ENCODE measurements at regions not wholly inside any gene's neighbourhood (a gene's known extent, or its start where the extent isn't known, plus 50 kb on each side); places are given as distances from the start of the nearest gene placed in this dataset.

DNA sequence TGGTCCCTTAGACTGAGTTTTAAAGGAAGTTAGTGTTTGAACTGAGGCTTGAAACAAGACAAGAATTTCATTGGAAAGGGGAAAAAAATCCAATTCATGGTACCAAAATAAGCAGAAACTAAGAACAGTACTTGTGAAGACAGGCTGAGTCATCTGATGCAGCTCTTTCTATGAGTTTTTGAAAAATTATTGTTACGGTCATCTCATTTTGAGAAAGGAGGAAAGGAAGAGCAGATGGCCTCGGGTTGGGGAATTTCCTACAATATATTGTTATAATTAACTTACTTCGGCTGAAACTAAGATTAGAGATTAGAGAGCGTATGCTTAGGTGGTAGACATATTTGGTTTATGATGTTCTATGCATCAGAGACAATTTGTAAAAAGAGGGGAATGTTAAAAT lies 2164.8 kb upstream of the AGA start:
- Histone ChIP-seq H3K4me3 (ENCODE audit: low read depth, low read length) (no peak overlapping the region), H3K27me3 (ENCODE audit: control insufficient read depth, insufficient read depth, low read length) (no peaks in the 10 kb centered on the region), H3K27ac (ENCODE audit: insufficient read depth, low read length, poor library complexity, severe bottlenecking) (no peak overlapping the region), H3K9me3 (ENCODE audit: control insufficient read depth in 2 of 2, low read length in 2 of 2) (no peaks in the 10 kb centered on the region), H3K4me1 (ENCODE audit: control insufficient read depth, insufficient read depth, low read length, poor library complexity, severe bottlenecking) (no peaks in the 10 kb centered on the region), H3K36me3 (ENCODE audit: control insufficient read depth, insufficient read depth, low read length) (no peaks in the 10 kb centered on the region)
- Mint-ChIP-seq H3K36me3 (no peaks in the 10 kb centered on the region), H3K9me3 (peaks cover 0 to 16% (median 5%) of the 10 kb centered on the region in 7 donors), H3K27ac (no peak overlapping the region), H3K4me3 (no peak overlapping the region), H3K27me3 (no peaks in the 10 kb centered on the region), H3K4me1 (no peaks in the 10 kb centered on the region)
- no peak for DNase-seq
- no peak for ATAC-seq (ENCODE audit: low read depth in 2 of 2)

DNA sequence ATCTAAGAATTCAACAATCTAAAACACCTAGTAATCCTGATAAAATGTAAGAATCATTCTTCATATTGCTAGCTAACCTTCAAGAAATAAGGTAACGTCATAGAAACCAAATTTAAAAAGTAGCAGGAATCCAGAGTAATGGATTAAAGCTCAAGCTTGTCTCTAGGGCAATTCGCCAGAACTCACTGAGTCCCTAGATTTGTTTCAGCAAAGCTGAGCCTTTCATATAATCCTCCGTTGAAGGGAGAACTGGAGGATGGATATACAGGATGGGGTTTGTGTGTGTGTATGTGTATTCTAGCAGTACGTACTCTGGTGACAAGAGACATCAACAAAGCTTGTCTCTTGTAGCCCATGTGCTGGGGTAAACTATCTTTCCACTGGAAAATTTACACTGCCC lies 2173.5 kb upstream of the AGA start:
- no peaks in the 10 kb centered on the region for H3K36me3 ChIP-seq (ENCODE audit: control insufficient read depth, insufficient read depth, low read length)
- no peak for ATAC-seq (ENCODE audit: low read depth in 2 of 2)
- no peaks in the 10 kb centered on the region for H3K36me3 Mint-ChIP-seq
- H3K4me3 ChIP-seq (ENCODE audit: low read depth, low read length): no peak overlapping the region
- H3K4me1 ChIP-seq (ENCODE audit: control insufficient read depth, insufficient read depth, low read length, poor library complexity, severe bottlenecking): no peaks in the 10 kb centered on the region
- peaks cover 0 to 18% (median 4%) of the 10 kb centered on the region in 7 donors for H3K9me3 Mint-ChIP-seq
- H3K4me3 Mint-ChIP-seq: no peak overlapping the region
- no peaks in the 10 kb centered on the region for H3K4me1 Mint-ChIP-seq
- no peak overlapping the region for H3K27ac Mint-ChIP-seq
- H3K9me3 ChIP-seq (ENCODE audit: control insufficient read depth in 2 of 2, low read length in 2 of 2): no peaks in the 10 kb centered on the region
- no peak overlapping the region for H3K27ac ChIP-seq (ENCODE audit: insufficient read depth, low read length, poor library complexity, severe bottlenecking)
- no peaks in the 10 kb centered on the region for H3K27me3 ChIP-seq (ENCODE audit: control insufficient read depth, insufficient read depth, low read length)
- DNase-seq: no peak
- H3K27me3 Mint-ChIP-seq: no peaks in the 10 kb centered on the region

GRCh38 chr4:179618966-179619365 lies 2176.7 kb upstream of the AGA start:
- Histone ChIP-seq H3K27me3 (ENCODE audit: control insufficient read depth, insufficient read depth, low read length) (no peaks in the 10 kb centered on the region), H3K27ac (ENCODE audit: insufficient read depth, low read length, poor library complexity, severe bottlenecking) (no peak overlapping the region), H3K36me3 (ENCODE audit: control insufficient read depth, insufficient read depth, low read length) (no peaks in the 10 kb centered on the region), H3K4me3 (ENCODE audit: low read depth, low read length) (no peak overlapping the region), H3K9me3 (ENCODE audit: control insufficient read depth in 2 of 2, low read length in 2 of 2) (no peaks in the 10 kb centered on the region), H3K4me1 (ENCODE audit: control insufficient read depth, insufficient read depth, low read length, poor library complexity, severe bottlenecking) (no peaks in the 10 kb centered on the region)
- H3K27ac Mint-ChIP-seq: no peak overlapping the region
- H3K27me3 Mint-ChIP-seq: no peaks in the 10 kb centered on the region
- H3K36me3 Mint-ChIP-seq: no peaks in the 10 kb centered on the region
- H3K4me3 Mint-ChIP-seq: no peak overlapping the region
- ATAC-seq (ENCODE audit: low read depth in 2 of 2): no peak
- H3K9me3 Mint-ChIP-seq: peaks cover 0 to 13% (median 3%) of the 10 kb centered on the region in 7 donors
- H3K4me1 Mint-ChIP-seq: no peaks in the 10 kb centered on the region
- DNase-seq: no peak

- Histone ChIP-seq H3K27ac (ENCODE audit: insufficient read depth, low read length, poor library complexity, severe bottlenecking) (no peak overlapping the region), H3K4me1 (ENCODE audit: control insufficient read depth, insufficient read depth, low read length, poor library complexity, severe bottlenecking) (no peaks in the 10 kb centered on the region), H3K27me3 (ENCODE audit: control insufficient read depth, insufficient read depth, low read length) (no peaks in the 10 kb centered on the region), H3K9me3 (ENCODE audit: control insufficient read depth in 2 of 2, low read length in 2 of 2) (peaks cover 0 to 4% of the 10 kb centered on the region in 2 experiments), H3K36me3 (ENCODE audit: control insufficient read depth, insufficient read depth, low read length) (no peaks in the 10 kb centered on the region), H3K4me3 (ENCODE audit: low read depth, low read length) (no peak overlapping the region)
- Mint-ChIP-seq H3K4me1 (no peaks in the 10 kb centered on the region), H3K27me3 (no peaks in the 10 kb centered on the region), H3K27ac (no peak overlapping the region), H3K36me3 (no peaks in the 10 kb centered on the region), H3K4me3 (no peak overlapping the region), H3K9me3 (peaks cover 0 to 9% (median 1%) of the 10 kb centered on the region in 7 donors)
- DNase-seq: no peak
- ATAC-seq (ENCODE audit: low read depth in 2 of 2): no peak
Observed at GRCh38 chr4:179624768-179625181, 2182.5 kb upstream of the AGA start.

DNA sequence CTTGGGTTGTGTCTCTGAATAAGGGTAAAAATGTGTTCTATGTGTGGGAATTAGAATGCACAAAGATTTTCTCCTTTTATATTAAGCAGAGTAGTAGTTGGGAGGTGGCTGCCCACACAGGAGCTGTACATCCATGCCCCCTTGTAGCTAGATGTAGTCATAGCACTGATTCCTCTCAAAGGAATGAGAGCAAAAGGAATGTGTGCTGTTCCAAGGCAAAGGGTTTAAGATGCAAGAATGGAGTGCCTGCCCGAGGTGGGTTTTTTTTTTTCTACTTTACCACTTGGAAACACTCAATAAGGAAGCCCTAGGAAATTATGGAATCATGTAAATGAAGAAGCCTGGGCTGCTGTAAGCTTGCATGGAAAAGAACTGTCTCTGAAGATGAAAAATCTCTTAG lies 2183.2 kb upstream of the AGA start:
- H3K4me3 ChIP-seq (ENCODE audit: low read depth, low read length): no peak overlapping the region
- H3K9me3 Mint-ChIP-seq: peaks cover 0 to 9% (median 1%) of the 10 kb centered on the region in 7 donors
- ATAC-seq (ENCODE audit: low read depth in 2 of 2): no peak

GRCh38 chr4:179626687-179627086 lies 2184.4 kb upstream of the AGA start:
- Histone ChIP-seq H3K4me3 (ENCODE audit: low read depth, low read length) (no peak overlapping the region), H3K27me3 (ENCODE audit: control insufficient read depth, insufficient read depth, low read length) (no peaks in the 10 kb centered on the region), H3K27ac (ENCODE audit: insufficient read depth, low read length, poor library complexity, severe bottlenecking) (no peak overlapping the region), H3K36me3 (ENCODE audit: control insufficient read depth, insufficient read depth, low read length) (no peaks in the 10 kb centered on the region), H3K4me1 (ENCODE audit: control insufficient read depth, insufficient read depth, low read length, poor library complexity, severe bottlenecking) (no peaks in the 10 kb centered on the region), H3K9me3 (ENCODE audit: control insufficient read depth in 2 of 2, low read length in 2 of 2) (peaks cover 0 to 4% of the 10 kb centered on the region in 2 experiments)
- H3K9me3 Mint-ChIP-seq: peaks cover 0 to 11% (median 1%) of the 10 kb centered on the region in 7 donors
- H3K27ac Mint-ChIP-seq: no peak overlapping the region
- H3K4me1 Mint-ChIP-seq: no peaks in the 10 kb centered on the region
- no peak for ATAC-seq (ENCODE audit: low read depth in 2 of 2)
- H3K36me3 Mint-ChIP-seq: no peaks in the 10 kb centered on the region
- no peaks in the 10 kb centered on the region for H3K27me3 Mint-ChIP-seq
- no peak overlapping the region for H3K4me3 Mint-ChIP-seq
- no peak for DNase-seq

More for the DNA sequence above, 2183.2 kb upstream of the AGA start:
- DNase-seq: no peak
- H3K4me1 Mint-ChIP-seq: no peaks in the 10 kb centered on the region
- no peak overlapping the region for H3K27ac ChIP-seq (ENCODE audit: insufficient read depth, low read length, poor library complexity, severe bottlenecking)
- H3K4me3 Mint-ChIP-seq: no peak overlapping the region
- no peaks in the 10 kb centered on the region for H3K36me3 Mint-ChIP-seq
- H3K27ac Mint-ChIP-seq: no peak overlapping the region
- no peaks in the 10 kb centered on the region for H3K27me3 Mint-ChIP-seq
- H3K27me3 ChIP-seq (ENCODE audit: control insufficient read depth, insufficient read depth, low read length): no peaks in the 10 kb centered on the region
- peaks cover 0 to 4% of the 10 kb centered on the region in 2 experiments for H3K9me3 ChIP-seq (ENCODE audit: control insufficient read depth in 2 of 2, low read length in 2 of 2)
- no peaks in the 10 kb centered on the region for H3K4me1 ChIP-seq (ENCODE audit: control insufficient read depth, insufficient read depth, low read length, poor library complexity, severe bottlenecking)
- H3K36me3 ChIP-seq (ENCODE audit: control insufficient read depth, insufficient read depth, low read length): no peaks in the 10 kb centered on the region

- H3K4me3 ChIP-seq (ENCODE audit: low read depth, low read length): no peak overlapping the region
- H3K36me3 Mint-ChIP-seq: peaks cover 3% of the 10 kb centered on the region
- no peak for DNase-seq
- no peak for ATAC-seq (ENCODE audit: low read depth in 2 of 2)
- H3K36me3 ChIP-seq (ENCODE audit: control insufficient read depth, insufficient read depth, low read length): no peaks in the 10 kb centered on the region
- H3K27me3 Mint-ChIP-seq: no peaks in the 10 kb centered on the region
- no peak overlapping the region for H3K27ac Mint-ChIP-seq
- H3K4me3 Mint-ChIP-seq: no peak overlapping the region
- no peaks in the 10 kb centered on the region for H3K27me3 ChIP-seq (ENCODE audit: control insufficient read depth, insufficient read depth, low read length)
- H3K4me1 ChIP-seq (ENCODE audit: control insufficient read depth, insufficient read depth, low read length, poor library complexity, severe bottlenecking): no peaks in the 10 kb centered on the region
- H3K4me1 Mint-ChIP-seq: no peaks in the 10 kb centered on the region
- H3K9me3 Mint-ChIP-seq: peaks cover 0 to 10% (median 2%) of the 10 kb centered on the region in 7 donors
- no peak overlapping the region for H3K27ac ChIP-seq (ENCODE audit: insufficient read depth, low read length, poor library complexity, severe bottlenecking)
- H3K9me3 ChIP-seq (ENCODE audit: control insufficient read depth in 2 of 2, low read length in 2 of 2): peaks cover 0 to 4% of the 10 kb centered on the region in 2 experiments
Observed at GRCh38 chr4:179631321-179631720, 2189.1 kb upstream of the AGA start.

DNA sequence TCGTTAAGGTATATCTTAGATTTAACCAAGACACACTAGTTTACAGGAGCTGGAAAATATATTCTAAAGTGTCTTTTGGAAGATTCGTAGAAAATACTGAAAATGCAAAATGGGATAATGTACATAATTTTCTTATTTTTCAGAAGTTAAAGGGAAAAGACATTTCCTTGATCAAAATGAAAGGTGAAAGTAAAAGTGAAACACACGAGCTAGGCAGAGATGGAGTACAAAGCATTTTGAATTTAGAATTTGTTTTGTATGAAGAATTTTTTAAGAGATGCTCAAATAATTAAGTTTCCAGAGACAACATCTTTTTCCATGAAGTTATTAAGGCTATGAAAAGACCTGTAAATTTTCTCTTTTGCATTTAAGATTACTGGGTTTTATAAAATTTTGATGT lies 2192.6 kb upstream of the AGA start:
- H3K4me1 ChIP-seq (ENCODE audit: control insufficient read depth, insufficient read depth, low read length, poor library complexity, severe bottlenecking): no peaks in the 10 kb centered on the region

More for the DNA sequence above, 2192.6 kb upstream of the AGA start:
- H3K4me3 ChIP-seq (ENCODE audit: low read depth, low read length): no peak overlapping the region
- no peak overlapping the region for H3K27ac ChIP-seq (ENCODE audit: insufficient read depth, low read length, poor library complexity, severe bottlenecking)
- Mint-ChIP-seq H3K4me3 (no peak overlapping the region), H3K4me1 (no peaks in the 10 kb centered on the region), H3K9me3 (peaks cover 0 to 11% (median 2%) of the 10 kb centered on the region in 7 donors), H3K36me3 (peaks cover 3% of the 10 kb centered on the region), H3K27ac (no peak overlapping the region), H3K27me3 (no peaks in the 10 kb centered on the region)
- no peaks in the 10 kb centered on the region for H3K9me3 ChIP-seq (ENCODE audit: control insufficient read depth in 2 of 2, low read length in 2 of 2)
- no peaks in the 10 kb centered on the region for H3K27me3 ChIP-seq (ENCODE audit: control insufficient read depth, insufficient read depth, low read length)
- DNase-seq: no peak
- no peaks in the 10 kb centered on the region for H3K36me3 ChIP-seq (ENCODE audit: control insufficient read depth, insufficient read depth, low read length)
- ATAC-seq (ENCODE audit: low read depth in 2 of 2): no peak
